IMR-90 (cell line): ENCODE measurements at regions not wholly inside any gene's neighbourhood (a gene's known extent, or its start where the extent isn't known, plus 50 kb on each side); places are given as distances from the start of the nearest gene placed in this dataset.

Source experiments
- ATAC-seq: fragments of 200-7000 bp; cut with Tn5 transposase; 2 replicates; pipeline ENCODE4 v1.9.1; 2020; ENCODE audit warnings: low read depth, mild to moderate bottlenecking, moderate library complexity
- BruUV-seq: library from RNA; stranded (reverse); fragments of 400-500 nt; replicated peaks from 2 replicates; lab custom pipeline; 2021; lab: Mats Ljungman, UMichigan
- CTCF ChIA-PET: fragments of 300-600 bp; formaldehyde crosslinking; extraction: SDS; loops from one replicate; lab custom pipeline; 2021; ENCODE audit warnings: antibody characterized with exemption; lab: Yijun Ruan, JAX
- POLR2A ChIA-PET: fragments of 300-600 bp; sonication (Branson Sonifier 250); formaldehyde crosslinking; loops from one replicate; lab custom pipeline; 2022; ENCODE audit warnings: antibody characterized with exemption; ENCODE audit not compliant: unreplicated experiment; lab: Charles Lee
- DNase-seq: peaks from one replicate; pipeline ENCODE4 v3.0.0; 2013
- H2AFZ ChIP-seq: replicated peaks from 2 replicates; pipeline ENCODE3; 2013; ENCODE audit warnings: low read length, mild to moderate bottlenecking; ENCODE audit not compliant: poor library complexity
- H2AK5ac ChIP-seq: 2 replicates; pipeline ENCODE4 v1.6.1; 2013; ENCODE audit warnings: low read depth, low read length, inconsistent platforms
- H2AK9ac ChIP-seq: replicated peaks from 2 replicates; pipeline ENCODE3; 2013; ENCODE audit warnings: mild to moderate bottlenecking, low read depth, low read length, moderate library complexity; ENCODE audit not compliant: poor library complexity
- H2BK120ac ChIP-seq: 2 replicates; pipeline ENCODE4 v1.6.1; 2013; ENCODE audit warnings: low read depth, low read length, inconsistent platforms
- H2BK15ac ChIP-seq: 3 replicates; pipeline ENCODE4 v1.6.1; 2013; ENCODE audit warnings: low read depth, low read length, inconsistent platforms
- H2BK20ac ChIP-seq: 2 replicates; pipeline ENCODE4 v1.6.1; 2013; ENCODE audit warnings: low read depth, mild to moderate bottlenecking, inconsistent platforms, low read length, moderate library complexity
- H2BK5ac ChIP-seq: 2 replicates; pipeline ENCODE4 v1.6.1; 2013; ENCODE audit warnings: mild to moderate bottlenecking, low read depth, low read length, inconsistent platforms; ENCODE audit not compliant: poor library complexity, severe bottlenecking
- H3K14ac ChIP-seq: replicated peaks from 2 replicates; pipeline ENCODE4 v1.6.1; 2013; ENCODE audit warnings: low read depth, low read length, inconsistent platforms
- H3K18ac ChIP-seq: 2 replicates; pipeline ENCODE4 v1.6.1; 2013; ENCODE audit warnings: low read depth, low read length, control low read depth
- H3K23ac ChIP-seq: 2 replicates; pipeline ENCODE4 v1.6.1; 2013; ENCODE audit warnings: low read depth, low read length, inconsistent platforms
- H3K27ac ChIP-seq: 2 replicates; pipeline ENCODE4 v1.5.1; 2013; ENCODE audit warnings: mild to moderate bottlenecking, control low read depth, low read length; ENCODE audit not compliant: insufficient read depth
- H3K27me3 ChIP-seq: 2 replicates; pipeline ENCODE4 v1.6.1; 2013; ENCODE audit warnings: low read length; ENCODE audit not compliant: control insufficient read depth, insufficient read depth
- H3K36me3 ChIP-seq: 2 replicates; pipeline ENCODE4 v1.6.1; 2013; ENCODE audit warnings: low read length, mixed read lengths; ENCODE audit not compliant: control insufficient read depth, insufficient read depth
- H3K4ac ChIP-seq: 2 replicates; pipeline ENCODE4 v1.6.1; 2013; ENCODE audit warnings: low read depth, low read length, inconsistent platforms
- H3K4me1 ChIP-seq: 2 replicates; pipeline ENCODE4 v1.6.1; 2013; ENCODE audit warnings: low read length, mixed read lengths; ENCODE audit not compliant: control insufficient read depth, insufficient read depth
- H3K4me2 ChIP-seq: 2 replicates; pipeline ENCODE4 v1.6.1; 2013; ENCODE audit warnings: low read depth, mild to moderate bottlenecking, control low read depth, low read length, moderate library complexity
- H3K4me3 ChIP-seq: 2 replicates; pipeline ENCODE4 v1.5.1; 2013; ENCODE audit warnings: low read depth, mild to moderate bottlenecking, control low read depth, low read length, moderate library complexity; ENCODE audit not compliant: insufficient read depth
- H3K56ac ChIP-seq: 2 replicates; pipeline ENCODE4 v1.6.1; 2013; ENCODE audit warnings: low read length, inconsistent platforms; ENCODE audit not compliant: insufficient read depth; ENCODE audit errors: extremely low read depth
- H3K79me1 ChIP-seq, 2 experiments: 2 replicates each; pipeline ENCODE4 v1.6.1; 2013; ENCODE audit warnings: low read length in 2 of 2, inconsistent platforms in 1 of 2, low read depth in 1 of 2
- H3K9ac ChIP-seq: 2 replicates; pipeline ENCODE4 v1.6.1; 2013; ENCODE audit warnings: low read depth, low read length, control low read depth
- H3K9me1 ChIP-seq: 2 replicates; pipeline ENCODE4 v1.6.1; 2013; ENCODE audit warnings: low read length, inconsistent platforms; ENCODE audit not compliant: insufficient read depth
- H3K9me3 ChIP-seq: 2 replicates; pipeline ENCODE4 v1.6.1; 2013; ENCODE audit warnings: low read length; ENCODE audit not compliant: control insufficient read depth, insufficient read depth
- H4K20me1 ChIP-seq: 2 replicates; pipeline ENCODE4 v1.6.1; 2013; ENCODE audit warnings: low read length, inconsistent platforms; ENCODE audit not compliant: insufficient read depth
- H4K5ac ChIP-seq: 2 replicates; pipeline ENCODE4 v1.6.1; 2013; ENCODE audit warnings: mild to moderate bottlenecking, low read depth, low read length, control low read depth
- H4K8ac ChIP-seq, 2 experiments: 2 replicates each; pipeline ENCODE4 v1.6.1; 2013; ENCODE audit warnings: low read depth in 2 of 2, low read length in 2 of 2, control low read depth in 1 of 2, inconsistent platforms in 1 of 2
- H4K91ac ChIP-seq: 2 replicates; pipeline ENCODE4 v1.6.1; 2013; ENCODE audit warnings: low read depth, low read length, inconsistent platforms; ENCODE audit not compliant: insufficient read depth
- MAFK ChIP-seq: IDR thresholded peaks from 2 replicates; pipeline ENCODE4 v1.6.1; 2012; ENCODE audit warnings: low read depth, low read length, improper control_type of control experiment
- MXI1 ChIP-seq: IDR thresholded peaks from 2 replicates; pipeline ENCODE4 v1.6.1; 2012; ENCODE audit warnings: low read depth, mild to moderate bottlenecking, low read length, moderate library complexity, borderline replicate concordance
- WGBS, 2 experiments: methylation state at CpG; one replicate each; pipeline versions ENCODE4 v1.1.5 to v1.1.7; 2013; ENCODE audit warnings: missing lambda C conversion rate in 2 of 2; ENCODE audit not compliant: insufficient read length in 1 of 2; ENCODE audit errors: extremely low coverage in 2 of 2; 5-methylcytosine and 5-hydroxymethylcytosine counted together
- dilution Hi-C: fragments of 300-500 bp; cut with HindIII; formaldehyde crosslinking; loops from one replicate; pipeline ENCODE4 v1.14.3; 2018; ENCODE audit warnings: low sequenced_read_pairs; ENCODE audit not compliant: unreplicated experiment
- in situ Hi-C: fragments of 300-500 bp; cut with MboI; formaldehyde crosslinking; loops from 3 replicates; pipeline ENCODE4 v1.14.3; 2019; ENCODE audit warnings: low sequenced_read_pairs, inconsistent platforms, mixed read lengths
- intact Hi-C: fragments of 100-400 bp; cut with micrococcal nuclease; formaldehyde crosslinking; loops from 2 replicates; pipeline ENCODE4 v1.10.0; 2022

DNA sequence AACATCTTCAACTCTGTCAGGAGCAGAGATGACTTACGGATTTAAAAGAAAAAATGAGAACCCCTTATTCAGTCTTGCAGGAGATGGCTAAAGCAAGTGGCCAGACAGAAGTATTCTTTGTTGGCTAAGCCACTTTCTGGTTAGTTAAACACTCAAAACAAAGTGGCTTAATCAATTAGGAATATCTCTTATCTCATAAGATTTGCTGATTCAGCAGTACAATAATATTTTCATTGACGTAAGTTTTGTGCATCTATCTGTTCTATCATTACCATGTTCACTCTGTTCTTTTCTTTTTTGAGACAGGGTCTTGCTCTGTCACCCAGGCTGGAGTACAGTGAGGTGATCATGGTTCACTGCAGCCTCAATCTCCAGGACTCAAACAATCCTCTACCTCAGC, 342.0 kb downstream of the EN1 start:
- H3K14ac ChIP-seq: no peak overlapping the region
- H3K79me1 ChIP-seq: no peaks in the 10 kb centered on the region
- H3K9ac ChIP-seq: no peak overlapping the region
- H2BK15ac ChIP-seq: no peak overlapping the region
- H3K27ac ChIP-seq: no peak overlapping the region
- TF ChIP-seq MXI1 (no peak), MAFK (peak; percentile 97)
- intact Hi-C loops: no loop called here
- no peak for ATAC-seq
- H3K56ac ChIP-seq: no peak overlapping the region
- H4K5ac ChIP-seq: no peak overlapping the region
- no peak overlapping the region for H3K4me2 ChIP-seq
- H2BK20ac ChIP-seq: no peak overlapping the region
- ChIA-PET POLR2A (no interaction called here), CTCF (no interaction called here)
- H4K8ac ChIP-seq: no peak overlapping the region
- no peaks in the 10 kb centered on the region for H3K9me3 ChIP-seq
- no TSS peak for BruUV-seq
- dilution Hi-C loops: no loop called here
- DNase-seq: no peak
- no peak overlapping the region for H2BK120ac ChIP-seq
- no peak overlapping the region for H3K4ac ChIP-seq
- H2AK5ac ChIP-seq: no peak overlapping the region
- H3K36me3 ChIP-seq: no peaks in the 10 kb centered on the region
- H3K27me3 ChIP-seq: no peaks in the 10 kb centered on the region
- H3K18ac ChIP-seq: no peak overlapping the region
- WGBS, 2 experiments: 80% methylated on average over 1 of the region's 2 CpGs; no CpG with 5 or more reads in 1 of the 2 experiments
- no peak overlapping the region for H4K91ac ChIP-seq
- H3K9me1 ChIP-seq: no peaks in the 10 kb centered on the region
- no peaks in the 10 kb centered on the region for H3K4me1 ChIP-seq
- H2AK9ac ChIP-seq: no peak overlapping the region
- no peak overlapping the region for H3K4me3 ChIP-seq
- no peak overlapping the region for H3K23ac ChIP-seq
- H4K20me1 ChIP-seq: no peaks in the 10 kb centered on the region
- H2AFZ ChIP-seq: no peak overlapping the region
- in situ Hi-C loops: no loop called here
- no peak overlapping the region for H2BK5ac ChIP-seq
